A549 (cell line): ENCODE measurements at regions not wholly inside any gene's neighbourhood (a gene's known extent, or its start where the extent isn't known, plus 50 kb on each side); places are given as distances from the start of the nearest gene placed in this dataset.

Experiments
- CBX8 ChIP-seq: fragments of 200-600 bp; sonication (generic); IDR thresholded peaks from 2 replicates; pipeline ENCODE4 v1.6.1; 2016
- CEBPB ChIP-seq, 2 experiments: fragments of >200 bp in 1 of 2; sonication (Bioruptor Twin) in 1 of 2; formaldehyde crosslinking in 1 of 2; IDR thresholded peaks; 2 replicates each; pipeline ENCODE4 v1.6.1; 2012 to 2016
- CTCF ChIP-seq: fragments of >200 bp; sonication (Bioruptor Twin); formaldehyde crosslinking; IDR thresholded peaks from 3 replicates; pipeline ENCODE4 v1.5.1; 2016
- E2F6 ChIP-seq: IDR thresholded peaks from 2 replicates; pipeline ENCODE4 v1.6.1; 2012; ENCODE audit warnings: low read depth, borderline replicate concordance
- EP300 ChIP-seq, 2 experiments: fragments of >200 bp; sonication (Bioruptor Twin); formaldehyde crosslinking; IDR thresholded peaks; 2 replicates in 1 of 2; 3 replicates in 1 of 2; pipeline ENCODE4 v1.6.1; 2016 to 2017
- ESRRA ChIP-seq: fragments of 150-350 bp; IDR thresholded peaks from 2 replicates; pipeline ENCODE4 v1.6.1; 2014; ENCODE audit warnings: mild to moderate bottlenecking, low read length, borderline replicate concordance
- MAFK ChIP-seq: fragments of 450-650 bp; IDR thresholded peaks from 2 replicates; pipeline ENCODE4 v1.6.1; 2014; ENCODE audit not compliant: partially characterized antibody
- MAX ChIP-seq: IDR thresholded peaks from 2 replicates; pipeline ENCODE4 v1.6.1; 2012
- MYC ChIP-seq: IDR thresholded peaks from 2 replicates; pipeline ENCODE4 v1.6.1; 2012; ENCODE audit warnings: mild to moderate bottlenecking, inconsistent platforms, low read length, improper control_type of control experiment, borderline replicate concordance
- NFE2L2 ChIP-seq: fragments of 150-350 bp; conservative IDR thresholded peaks from 2 replicates; pipeline ENCODE4 v1.6.1; 2014; ENCODE audit warnings: low read length
- POLR2A ChIP-seq: IDR thresholded peaks from 2 replicates; pipeline ENCODE4 v1.6.1; 2012; ENCODE audit warnings: mild to moderate bottlenecking, low read length
- ZFP36 ChIP-seq: fragments of 450-650 bp; IDR thresholded peaks from 2 replicates; pipeline ENCODE4 v1.6.1; 2014; ENCODE audit warnings: borderline replicate concordance; ENCODE audit not compliant: partially characterized antibody
- ZNF302 ChIP-seq: fragments of 250-450 bp; sonication (Bioruptor Pico); IDR thresholded peaks from 2 replicates; pipeline ENCODE4 v1.9.0; 2021; ENCODE audit warnings: inconsistent platforms, mild to moderate bottlenecking, moderate library complexity

GRCh38 chr1:177426497-177426896 is 255.7 kb downstream of the BRINP2 start:
- no peak for TF ChIP-seq MAX
- no peak for TF ChIP-seq POLR2A
- no peak for TF ChIP-seq CTCF
- no peak for TF ChIP-seq E2F6
- no peak for TF ChIP-seq ESRRA
- no peak for TF ChIP-seq CEBPB (IDR thresholded peaks at IDR 0.05)
- TF ChIP-seq EP300 (IDR thresholded peaks at IDR 0.05), result no peak
- no peak for TF ChIP-seq CBX8
- no peak for TF ChIP-seq MYC
- TF ChIP-seq NFE2L2, result no peak
- TF ChIP-seq ZNF302 (CRISPR knock-in tag), result no peak
- TF ChIP-seq ZFP36, result no peak
- TF ChIP-seq MAFK, result no peak
